ENCODE measurements at regions not wholly inside any gene's neighbourhood (a gene's known extent, or its start where the extent isn't known, plus 50 kb on each side); places are given as distances from the start of the nearest gene placed in this dataset.
"Not testable (repeated sequence)": the region's sequence is repeated elsewhere in the genome, so short reads cannot be mapped to it uniquely, and the experiment has no call there.

DNA sequence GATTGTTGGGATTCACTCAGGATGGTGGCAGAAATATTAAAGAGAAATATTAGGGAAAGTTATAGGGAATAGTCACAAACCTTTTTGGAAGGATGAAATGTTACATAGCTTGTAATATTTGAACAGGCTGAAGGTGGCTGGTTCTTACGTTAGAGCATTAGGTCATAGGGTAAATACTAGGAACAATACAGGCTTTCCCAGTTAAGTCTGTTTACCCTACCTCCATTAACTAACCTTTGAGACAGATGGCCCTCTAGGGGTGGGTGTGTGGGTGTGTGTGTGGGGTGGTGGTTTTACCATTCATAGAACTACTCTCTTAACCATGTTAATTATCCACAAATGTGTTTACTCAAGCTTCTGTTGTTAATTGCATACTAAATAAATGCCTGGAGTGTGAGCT is 94.3 kb upstream of the STK32A start:
- Histone ChIP-seq H3K9me2 (ENCODE audit: insufficient read depth, low read length) (no peaks in the 10 kb centered on the region), H3K4me2 (ENCODE audit: low read length) (no peak overlapping the region), H2AFZ (ENCODE audit: low read length) (no peak overlapping the region), H3K9me3 (ENCODE audit: low read length) (no peaks in the 10 kb centered on the region), H4K20me1 (ENCODE audit: insufficient read depth, low read length) (no peaks in the 10 kb centered on the region), H3K36me3 (ENCODE audit: insufficient read depth, low read length) (no peaks in the 10 kb centered on the region), H3K79me2 (ENCODE audit: insufficient read depth, low read depth, low read length) (no peaks in the 10 kb centered on the region), H3K27ac (ENCODE audit: low read depth, low read length, poor library complexity, severe bottlenecking) (no peak overlapping the region), H3K4me3 (ENCODE audit: low read depth, low read length, poor library complexity, severe bottlenecking) (no peak overlapping the region), H3K4me1 (ENCODE audit: insufficient read depth, low read length, poor library complexity, severe bottlenecking) (no peaks in the 10 kb centered on the region)
- CTCF ChIA-PET (ENCODE audit: unreplicated experiment): no interaction called here
- no TSS peak for BruUV-seq (replicated peaks)
- TF ChIP-seq, protein P1, sequence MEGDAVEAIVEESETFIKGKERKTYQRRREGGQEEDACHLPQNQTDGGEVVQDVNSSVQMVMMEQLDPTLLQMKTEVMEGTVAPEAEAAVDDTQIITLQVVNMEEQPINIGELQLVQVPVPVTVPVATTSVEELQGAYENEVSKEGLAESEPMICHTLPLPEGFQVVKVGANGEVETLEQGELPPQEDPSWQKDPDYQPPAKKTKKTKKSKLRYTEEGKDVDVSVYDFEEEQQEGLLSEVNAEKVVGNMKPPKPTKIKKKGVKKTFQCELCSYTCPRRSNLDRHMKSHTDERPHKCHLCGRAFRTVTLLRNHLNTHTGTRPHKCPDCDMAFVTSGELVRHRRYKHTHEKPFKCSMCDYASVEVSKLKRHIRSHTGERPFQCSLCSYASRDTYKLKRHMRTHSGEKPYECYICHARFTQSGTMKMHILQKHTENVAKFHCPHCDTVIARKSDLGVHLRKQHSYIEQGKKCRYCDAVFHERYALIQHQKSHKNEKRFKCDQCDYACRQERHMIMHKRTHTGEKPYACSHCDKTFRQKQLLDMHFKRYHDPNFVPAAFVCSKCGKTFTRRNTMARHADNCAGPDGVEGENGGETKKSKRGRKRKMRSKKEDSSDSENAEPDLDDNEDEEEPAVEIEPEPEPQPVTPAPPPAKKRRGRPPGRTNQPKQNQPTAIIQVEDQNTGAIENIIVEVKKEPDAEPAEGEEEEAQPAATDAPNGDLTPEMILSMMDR (conservative IDR thresholded peaks at IDR 0.05; ENCODE audit: low read length): no peak
- no peak for TF ChIP-seq EZH2phosphoT487 (IDR thresholded peaks at IDR 0.05; ENCODE audit: borderline replicate concordance, low read depth, low read length)
- no peak for DNase-seq (ENCODE audit: low spot score)
- intact Hi-C loops (cut with micrococcal nuclease; ENCODE audit: unreplicated experiment): no loop called here
- POLR2A ChIA-PET: interaction anchor here (1.0 to 1.3 kb wide), 2 partner anchors 38 to 271 kb away, joined by 3 read pairs; no protein-coding TSS in a partner anchor

DNA sequence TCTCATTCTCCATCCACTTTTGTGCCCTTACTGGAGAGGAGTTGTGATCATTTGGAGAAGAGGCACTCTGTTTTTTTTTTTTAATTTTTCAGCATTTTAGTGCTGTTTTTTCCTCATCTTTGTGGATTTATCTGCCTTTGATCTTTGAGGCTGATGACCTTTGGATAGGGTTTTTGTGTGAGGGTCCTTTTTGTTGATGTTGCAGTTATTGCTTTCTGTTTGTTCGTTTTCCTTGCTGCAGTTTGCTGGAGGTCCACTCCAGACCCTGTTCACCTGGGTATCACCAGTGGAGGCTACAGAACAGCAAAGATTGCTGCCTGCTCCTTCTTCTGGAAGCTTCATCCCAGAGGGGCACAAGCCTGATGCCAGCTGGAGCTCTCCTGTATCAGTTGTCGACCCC is 93.2 kb upstream of the STK32A start:
- intact Hi-C loops (cut with micrococcal nuclease; ENCODE audit: unreplicated experiment); CTCF ChIA-PET (ENCODE audit: unreplicated experiment); H4K20me1 ChIP-seq (ENCODE audit: insufficient read depth, low read length); H3K4me2 ChIP-seq (ENCODE audit: low read length); H3K27ac ChIP-seq (ENCODE audit: low read depth, low read length, poor library complexity, severe bottlenecking); H3K4me1 ChIP-seq (ENCODE audit: insufficient read depth, low read length, poor library complexity, severe bottlenecking); POLR2A ChIA-PET; H3K79me2 ChIP-seq (ENCODE audit: insufficient read depth, low read depth, low read length); H3K9me2 ChIP-seq (ENCODE audit: insufficient read depth, low read length); H3K4me3 ChIP-seq (ENCODE audit: low read depth, low read length, poor library complexity, severe bottlenecking); H3K9me3 ChIP-seq (ENCODE audit: low read length); H3K36me3 ChIP-seq (ENCODE audit: insufficient read depth, low read length); H2AFZ ChIP-seq (ENCODE audit: low read length); DNase-seq (ENCODE audit: low spot score); BruUV-seq (replicated peaks): not testable (repeated sequence)

DNA sequence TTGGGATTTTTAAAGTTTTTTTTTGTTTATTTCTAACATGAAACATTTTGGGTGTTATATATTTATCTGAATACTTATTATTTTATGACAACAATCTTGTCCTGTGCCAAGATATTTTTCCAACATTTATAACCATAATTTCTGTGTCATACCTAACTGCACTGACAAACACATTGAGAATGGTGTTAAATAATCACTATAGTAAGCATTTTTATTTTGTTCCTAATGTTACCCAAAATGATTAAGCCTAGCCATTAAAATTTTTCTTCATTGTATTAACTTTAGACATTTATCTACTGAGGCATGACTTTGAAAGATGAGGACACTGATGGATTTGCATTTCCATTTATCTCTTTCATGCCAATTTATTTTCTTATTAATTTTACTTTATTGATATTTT is 91.6 kb upstream of the STK32A start:
- Histone ChIP-seq H3K79me2 (ENCODE audit: insufficient read depth, low read depth, low read length) (no peaks in the 10 kb centered on the region), H3K9me2 (ENCODE audit: insufficient read depth, low read length) (no peaks in the 10 kb centered on the region), H3K36me3 (ENCODE audit: insufficient read depth, low read length) (no peaks in the 10 kb centered on the region), H3K4me3 (ENCODE audit: low read depth, low read length, poor library complexity, severe bottlenecking) (no peak overlapping the region), H3K9me3 (ENCODE audit: low read length) (no peaks in the 10 kb centered on the region), H3K4me2 (ENCODE audit: low read length) (no peak overlapping the region), H3K27ac (ENCODE audit: low read depth, low read length, poor library complexity, severe bottlenecking) (no peak overlapping the region), H3K4me1 (ENCODE audit: insufficient read depth, low read length, poor library complexity, severe bottlenecking) (no peaks in the 10 kb centered on the region), H4K20me1 (ENCODE audit: insufficient read depth, low read length) (no peaks in the 10 kb centered on the region), H2AFZ (ENCODE audit: low read length) (no peak overlapping the region)
- no TSS peak for BruUV-seq (replicated peaks)
- DNase-seq (ENCODE audit: low spot score): no peak
- ChIA-PET CTCF (ENCODE audit: unreplicated experiment) (no interaction called here), POLR2A (interaction anchor here (1.4 kb wide), 1 partner anchor 11 kb away, joined by 4 read pairs; no protein-coding TSS in a partner anchor)
- intact Hi-C loops (cut with micrococcal nuclease; ENCODE audit: unreplicated experiment): no loop called here
- TF ChIP-seq, protein P1 (conservative IDR thresholded peaks at IDR 0.05; ENCODE audit: low read length): no peak
